ENCODE measurements at regions not wholly inside any gene's neighbourhood (a gene's known extent, or its start where the extent isn't known, plus 50 kb on each side); places are given as distances from the start of the nearest gene placed in this dataset.

GRCh38 chr17:77687921-77688320, 270.6 kb upstream of the TNRC6C start:
- ATAC-seq = no peak
- TF ChIP-seq, protein P1, sequence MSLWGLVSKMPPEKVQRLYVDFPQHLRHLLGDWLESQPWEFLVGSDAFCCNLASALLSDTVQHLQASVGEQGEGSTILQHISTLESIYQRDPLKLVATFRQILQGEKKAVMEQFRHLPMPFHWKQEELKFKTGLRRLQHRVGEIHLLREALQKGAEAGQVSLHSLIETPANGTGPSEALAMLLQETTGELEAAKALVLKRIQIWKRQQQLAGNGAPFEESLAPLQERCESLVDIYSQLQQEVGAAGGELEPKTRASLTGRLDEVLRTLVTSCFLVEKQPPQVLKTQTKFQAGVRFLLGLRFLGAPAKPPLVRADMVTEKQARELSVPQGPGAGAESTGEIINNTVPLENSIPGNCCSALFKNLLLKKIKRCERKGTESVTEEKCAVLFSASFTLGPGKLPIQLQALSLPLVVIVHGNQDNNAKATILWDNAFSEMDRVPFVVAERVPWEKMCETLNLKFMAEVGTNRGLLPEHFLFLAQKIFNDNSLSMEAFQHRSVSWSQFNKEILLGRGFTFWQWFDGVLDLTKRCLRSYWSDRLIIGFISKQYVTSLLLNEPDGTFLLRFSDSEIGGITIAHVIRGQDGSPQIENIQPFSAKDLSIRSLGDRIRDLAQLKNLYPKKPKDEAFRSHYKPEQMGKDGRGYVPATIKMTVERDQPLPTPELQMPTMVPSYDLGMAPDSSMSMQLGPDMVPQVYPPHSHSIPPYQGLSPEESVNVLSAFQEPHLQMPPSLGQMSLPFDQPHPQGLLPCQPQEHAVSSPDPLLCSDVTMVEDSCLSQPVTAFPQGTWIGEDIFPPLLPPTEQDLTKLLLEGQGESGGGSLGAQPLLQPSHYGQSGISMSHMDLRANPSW (CRISPR knock-in tag; conservative IDR thresholded peaks at IDR 0.05; ENCODE audit: low read depth) = no peak
- TF ChIP-seq ZNF281 (CRISPR knock-in tag; IDR thresholded peaks at IDR 0.05) (no peak), EMX1 (CRISPR knock-in tag; IDR thresholded peaks at IDR 0.05) (no peak), FOXJ3 (CRISPR knock-in tag; IDR thresholded peaks at IDR 0.05; ENCODE audit: borderline replicate concordance) (no peak), FOXP1 (CRISPR knock-in tag; IDR thresholded peaks at IDR 0.05; ENCODE audit: borderline replicate concordance) (no peak), SMAD3 (CRISPR knock-in tag; IDR thresholded peaks at IDR 0.05; ENCODE audit: borderline replicate concordance) (no peak), CREB1 (CRISPR knock-in tag; IDR thresholded peaks at IDR 0.05) (no peak), SOX15 (CRISPR knock-in tag; IDR thresholded peaks at IDR 0.05) (no peak), ATF1 (CRISPR knock-in tag; IDR thresholded peaks at IDR 0.05) (no peak), PRDM15 (CRISPR knock-in tag; IDR thresholded peaks at IDR 0.05) (no peak), CTCF (IDR thresholded peaks at IDR 0.05) (no peak), JAZF1 (CRISPR knock-in tag; IDR thresholded peaks at IDR 0.05) (no peak)
- TF ChIP-seq, protein P2, sequence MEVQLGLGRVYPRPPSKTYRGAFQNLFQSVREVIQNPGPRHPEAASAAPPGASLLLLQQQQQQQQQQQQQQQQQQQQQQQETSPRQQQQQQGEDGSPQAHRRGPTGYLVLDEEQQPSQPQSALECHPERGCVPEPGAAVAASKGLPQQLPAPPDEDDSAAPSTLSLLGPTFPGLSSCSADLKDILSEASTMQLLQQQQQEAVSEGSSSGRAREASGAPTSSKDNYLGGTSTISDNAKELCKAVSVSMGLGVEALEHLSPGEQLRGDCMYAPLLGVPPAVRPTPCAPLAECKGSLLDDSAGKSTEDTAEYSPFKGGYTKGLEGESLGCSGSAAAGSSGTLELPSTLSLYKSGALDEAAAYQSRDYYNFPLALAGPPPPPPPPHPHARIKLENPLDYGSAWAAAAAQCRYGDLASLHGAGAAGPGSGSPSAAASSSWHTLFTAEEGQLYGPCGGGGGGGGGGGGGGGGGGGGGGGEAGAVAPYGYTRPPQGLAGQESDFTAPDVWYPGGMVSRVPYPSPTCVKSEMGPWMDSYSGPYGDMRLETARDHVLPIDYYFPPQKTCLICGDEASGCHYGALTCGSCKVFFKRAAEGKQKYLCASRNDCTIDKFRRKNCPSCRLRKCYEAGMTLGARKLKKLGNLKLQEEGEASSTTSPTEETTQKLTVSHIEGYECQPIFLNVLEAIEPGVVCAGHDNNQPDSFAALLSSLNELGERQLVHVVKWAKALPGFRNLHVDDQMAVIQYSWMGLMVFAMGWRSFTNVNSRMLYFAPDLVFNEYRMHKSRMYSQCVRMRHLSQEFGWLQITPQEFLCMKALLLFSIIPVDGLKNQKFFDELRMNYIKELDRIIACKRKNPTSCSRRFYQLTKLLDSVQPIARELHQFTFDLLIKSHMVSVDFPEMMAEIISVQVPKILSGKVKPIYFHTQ (CRISPR knock-in tag; IDR thresholded peaks at IDR 0.05) = no peak
- TF ChIP-seq, protein P3, sequence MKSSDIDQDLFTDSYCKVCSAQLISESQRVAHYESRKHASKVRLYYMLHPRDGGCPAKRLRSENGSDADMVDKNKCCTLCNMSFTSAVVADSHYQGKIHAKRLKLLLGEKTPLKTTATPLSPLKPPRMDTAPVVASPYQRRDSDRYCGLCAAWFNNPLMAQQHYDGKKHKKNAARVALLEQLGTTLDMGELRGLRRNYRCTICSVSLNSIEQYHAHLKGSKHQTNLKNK (CRISPR knock-in tag; IDR thresholded peaks at IDR 0.05) = no peak
- TF ChIP-seq, protein P4, sequence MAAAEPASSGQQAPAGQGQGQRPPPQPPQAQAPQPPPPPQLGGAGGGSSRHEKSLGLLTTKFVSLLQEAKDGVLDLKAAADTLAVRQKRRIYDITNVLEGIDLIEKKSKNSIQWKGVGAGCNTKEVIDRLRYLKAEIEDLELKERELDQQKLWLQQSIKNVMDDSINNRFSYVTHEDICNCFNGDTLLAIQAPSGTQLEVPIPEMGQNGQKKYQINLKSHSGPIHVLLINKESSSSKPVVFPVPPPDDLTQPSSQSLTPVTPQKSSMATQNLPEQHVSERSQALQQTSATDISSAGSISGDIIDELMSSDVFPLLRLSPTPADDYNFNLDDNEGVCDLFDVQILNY (CRISPR knock-in tag; IDR thresholded peaks at IDR 0.05) = no peak
- TF ChIP-seq, protein P5, sequence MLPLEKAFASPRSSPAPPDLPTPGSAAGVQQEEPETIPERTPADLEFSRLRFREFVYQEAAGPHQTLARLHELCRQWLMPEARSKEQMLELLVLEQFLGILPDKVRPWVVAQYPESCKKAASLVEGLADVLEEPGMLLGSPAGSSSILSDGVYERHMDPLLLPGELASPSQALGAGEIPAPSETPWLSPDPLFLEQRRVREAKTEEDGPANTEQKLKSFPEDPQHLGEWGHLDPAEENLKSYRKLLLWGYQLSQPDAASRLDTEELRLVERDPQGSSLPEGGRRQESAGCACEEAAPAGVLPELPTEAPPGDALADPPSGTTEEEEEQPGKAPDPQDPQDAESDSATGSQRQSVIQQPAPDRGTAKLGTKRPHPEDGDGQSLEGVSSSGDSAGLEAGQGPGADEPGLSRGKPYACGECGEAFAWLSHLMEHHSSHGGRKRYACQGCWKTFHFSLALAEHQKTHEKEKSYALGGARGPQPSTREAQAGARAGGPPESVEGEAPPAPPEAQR (CRISPR knock-in tag; IDR thresholded peaks at IDR 0.05) = no peak
- TF ChIP-seq, protein P6, sequence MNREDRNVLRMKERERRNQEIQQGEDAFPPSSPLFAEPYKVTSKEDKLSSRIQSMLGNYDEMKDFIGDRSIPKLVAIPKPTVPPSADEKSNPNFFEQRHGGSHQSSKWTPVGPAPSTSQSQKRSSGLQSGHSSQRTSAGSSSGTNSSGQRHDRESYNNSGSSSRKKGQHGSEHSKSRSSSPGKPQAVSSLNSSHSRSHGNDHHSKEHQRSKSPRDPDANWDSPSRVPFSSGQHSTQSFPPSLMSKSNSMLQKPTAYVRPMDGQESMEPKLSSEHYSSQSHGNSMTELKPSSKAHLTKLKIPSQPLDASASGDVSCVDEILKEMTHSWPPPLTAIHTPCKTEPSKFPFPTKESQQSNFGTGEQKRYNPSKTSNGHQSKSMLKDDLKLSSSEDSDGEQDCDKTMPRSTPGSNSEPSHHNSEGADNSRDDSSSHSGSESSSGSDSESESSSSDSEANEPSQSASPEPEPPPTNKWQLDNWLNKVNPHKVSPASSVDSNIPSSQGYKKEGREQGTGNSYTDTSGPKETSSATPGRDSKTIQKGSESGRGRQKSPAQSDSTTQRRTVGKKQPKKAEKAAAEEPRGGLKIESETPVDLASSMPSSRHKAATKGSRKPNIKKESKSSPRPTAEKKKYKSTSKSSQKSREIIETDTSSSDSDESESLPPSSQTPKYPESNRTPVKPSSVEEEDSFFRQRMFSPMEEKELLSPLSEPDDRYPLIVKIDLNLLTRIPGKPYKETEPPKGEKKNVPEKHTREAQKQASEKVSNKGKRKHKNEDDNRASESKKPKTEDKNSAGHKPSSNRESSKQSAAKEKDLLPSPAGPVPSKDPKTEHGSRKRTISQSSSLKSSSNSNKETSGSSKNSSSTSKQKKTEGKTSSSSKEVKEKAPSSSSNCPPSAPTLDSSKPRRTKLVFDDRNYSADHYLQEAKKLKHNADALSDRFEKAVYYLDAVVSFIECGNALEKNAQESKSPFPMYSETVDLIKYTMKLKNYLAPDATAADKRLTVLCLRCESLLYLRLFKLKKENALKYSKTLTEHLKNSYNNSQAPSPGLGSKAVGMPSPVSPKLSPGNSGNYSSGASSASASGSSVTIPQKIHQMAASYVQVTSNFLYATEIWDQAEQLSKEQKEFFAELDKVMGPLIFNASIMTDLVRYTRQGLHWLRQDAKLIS (CRISPR knock-in tag; IDR thresholded peaks at IDR 0.05; ENCODE audit: borderline replicate concordance) = no peak

More at GRCh38 chr17:77687921-77688320, 270.6 kb upstream of the TNRC6C start:
- DNase-seq (ENCODE audit: low spot score) = no peak
- CTCF ChIA-PET = no interaction called here
- Mint-ChIP-seq H3K4me3 (no peak overlapping the region), H3K27me3 (ENCODE audit: low read depth) (peaks cover 2% of the 10 kb centered on the region; the same call in 1 of the 2 replicates), H3K36me3 (no peaks in the 10 kb centered on the region), H3K9me3 (no peaks in the 10 kb centered on the region; the same call in 1 of the 2 replicates), H3K4me1 (peaks cover 32% of the 10 kb centered on the region), H3K27ac (no peak overlapping the region)
- POLR2A ChIA-PET = no interaction called here

Data from WTC11 (cell line).